ENCODE measurements at regions not wholly inside any gene's neighbourhood (a gene's known extent, or its start where the extent isn't known, plus 50 kb on each side); places are given as distances from the start of the nearest gene placed in this dataset.

GRCh38 chr7:106522696-106523095 lies 138.3 kb downstream of the CCDC71L start:
- Mint-ChIP-seq H3K4me1 (no peaks in the 10 kb centered on the region), H3K9me3 (no peaks in the 10 kb centered on the region), H3K27ac (no peak overlapping the region), H3K27me3 (peaks cover 18% of the 10 kb centered on the region), H3K4me3 (no peak overlapping the region), H3K36me3 (ENCODE audit: low read depth) (no peaks in the 10 kb centered on the region)
- intact Hi-C loops (cut with micrococcal nuclease), result no loop called here
- POLR2A ChIA-PET, result no interaction called here
- no peak for DNase-seq
- CTCF ChIA-PET, result no interaction called here
- no peak for ATAC-seq (ENCODE audit: low read depth)
- TF ChIP-seq, protein P1, sequence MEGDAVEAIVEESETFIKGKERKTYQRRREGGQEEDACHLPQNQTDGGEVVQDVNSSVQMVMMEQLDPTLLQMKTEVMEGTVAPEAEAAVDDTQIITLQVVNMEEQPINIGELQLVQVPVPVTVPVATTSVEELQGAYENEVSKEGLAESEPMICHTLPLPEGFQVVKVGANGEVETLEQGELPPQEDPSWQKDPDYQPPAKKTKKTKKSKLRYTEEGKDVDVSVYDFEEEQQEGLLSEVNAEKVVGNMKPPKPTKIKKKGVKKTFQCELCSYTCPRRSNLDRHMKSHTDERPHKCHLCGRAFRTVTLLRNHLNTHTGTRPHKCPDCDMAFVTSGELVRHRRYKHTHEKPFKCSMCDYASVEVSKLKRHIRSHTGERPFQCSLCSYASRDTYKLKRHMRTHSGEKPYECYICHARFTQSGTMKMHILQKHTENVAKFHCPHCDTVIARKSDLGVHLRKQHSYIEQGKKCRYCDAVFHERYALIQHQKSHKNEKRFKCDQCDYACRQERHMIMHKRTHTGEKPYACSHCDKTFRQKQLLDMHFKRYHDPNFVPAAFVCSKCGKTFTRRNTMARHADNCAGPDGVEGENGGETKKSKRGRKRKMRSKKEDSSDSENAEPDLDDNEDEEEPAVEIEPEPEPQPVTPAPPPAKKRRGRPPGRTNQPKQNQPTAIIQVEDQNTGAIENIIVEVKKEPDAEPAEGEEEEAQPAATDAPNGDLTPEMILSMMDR (IDR thresholded peaks at IDR 0.05), result no peak

GRCh38 chr7:106521541-106521940 lies 139.4 kb downstream of the CCDC71L start:
- TF ChIP-seq, protein P1 (IDR thresholded peaks at IDR 0.05), result no peak
- H3K27me3 Mint-ChIP-seq, result peaks cover 23% of the 10 kb centered on the region
- no peaks in the 10 kb centered on the region for H3K9me3 Mint-ChIP-seq
- intact Hi-C loops (cut with micrococcal nuclease), result no loop called here
- H3K4me3 Mint-ChIP-seq, result no peak overlapping the region
- ATAC-seq (ENCODE audit: low read depth), result no peak
- no peaks in the 10 kb centered on the region for H3K4me1 Mint-ChIP-seq
- ChIA-PET CTCF (no interaction called here), POLR2A (no interaction called here)
- H3K27ac Mint-ChIP-seq, result no peak overlapping the region
- DNase-seq, result no peak
- no peaks in the 10 kb centered on the region for H3K36me3 Mint-ChIP-seq (ENCODE audit: low read depth)

DNA sequence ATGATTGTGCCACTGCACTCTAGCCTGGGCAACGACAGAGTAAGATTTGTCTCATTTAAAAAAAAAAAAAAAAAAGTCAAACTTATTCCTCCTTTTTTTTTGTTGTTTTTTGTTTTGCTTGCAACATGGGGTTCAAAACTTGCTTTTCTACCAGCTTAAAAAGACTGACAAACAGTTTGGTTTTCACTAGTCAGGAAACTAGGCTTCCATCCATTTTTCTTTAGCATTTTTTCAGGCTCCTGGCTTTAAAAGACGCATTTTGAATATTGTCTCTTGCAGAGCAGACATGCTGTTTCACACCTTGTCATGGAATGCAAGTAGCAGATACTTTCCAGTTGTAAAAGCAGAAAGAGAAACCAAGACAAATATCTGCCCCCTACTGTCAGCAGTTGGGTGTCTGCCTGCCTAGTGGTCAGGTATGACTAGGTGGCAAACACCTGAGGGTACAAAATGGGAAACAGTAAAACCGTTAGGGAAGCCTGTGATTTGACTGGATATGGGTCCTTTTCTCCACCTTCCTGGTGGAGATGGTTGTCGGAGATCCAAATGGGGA lies 139.9 kb downstream of the CCDC71L start:
- no peak overlapping the region for H3K27ac Mint-ChIP-seq
- no peaks in the 10 kb centered on the region for H3K36me3 Mint-ChIP-seq (ENCODE audit: low read depth)
- ChIA-PET CTCF (no interaction called here), POLR2A (no interaction called here)
- TF ChIP-seq, protein P1 (IDR thresholded peaks at IDR 0.05), result no peak
- H3K27me3 Mint-ChIP-seq, result peaks cover 24% of the 10 kb centered on the region
- intact Hi-C loops (cut with micrococcal nuclease), result no loop called here
- H3K4me3 Mint-ChIP-seq, result no peak overlapping the region
- DNase-seq (no peak), ATAC-seq (ENCODE audit: low read depth) (no peak)
- H3K4me1 Mint-ChIP-seq, result no peaks in the 10 kb centered on the region
- H3K9me3 Mint-ChIP-seq, result no peaks in the 10 kb centered on the region

DNA sequence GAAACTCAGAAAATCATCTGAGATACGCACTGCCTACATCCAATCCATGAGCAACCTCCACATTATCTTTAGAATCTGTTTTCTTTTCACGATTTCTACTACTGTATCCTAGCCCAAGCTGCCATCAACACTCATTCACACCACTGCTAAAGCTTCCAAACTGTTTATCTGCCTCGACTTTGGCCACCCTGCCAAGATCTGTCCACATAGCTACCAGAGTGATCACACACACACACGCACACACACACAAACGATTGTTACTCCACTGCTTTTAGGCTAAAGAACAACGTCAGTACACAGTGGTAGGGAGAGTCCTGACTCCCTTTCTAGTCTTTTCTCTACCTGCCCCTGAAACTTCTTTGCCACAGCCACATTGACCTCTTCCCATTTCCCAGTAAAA lies 142.0 kb downstream of the CCDC71L start:
- CTCF ChIA-PET, result no interaction called here
- no peak overlapping the region for H3K4me3 Mint-ChIP-seq
- no peaks in the 10 kb centered on the region for H3K4me1 Mint-ChIP-seq
- no peak for DNase-seq
- peaks cover 28% of the 10 kb centered on the region for H3K27me3 Mint-ChIP-seq
- H3K9me3 Mint-ChIP-seq, result no peaks in the 10 kb centered on the region
- no peaks in the 10 kb centered on the region for H3K36me3 Mint-ChIP-seq (ENCODE audit: low read depth)
- TF ChIP-seq, protein P1 (IDR thresholded peaks at IDR 0.05), result no peak
- intact Hi-C loops (cut with micrococcal nuclease), result no loop called here
- POLR2A ChIA-PET, result no interaction called here
- H3K27ac Mint-ChIP-seq, result no peak overlapping the region
- ATAC-seq (ENCODE audit: low read depth), result no peak

- ChIA-PET POLR2A (no interaction called here), CTCF (no interaction called here)
- Mint-ChIP-seq H3K27ac (no peak overlapping the region), H3K36me3 (ENCODE audit: low read depth) (no peaks in the 10 kb centered on the region), H3K27me3 (peaks cover 28% of the 10 kb centered on the region), H3K4me1 (no peaks in the 10 kb centered on the region), H3K9me3 (no peaks in the 10 kb centered on the region), H3K4me3 (no peak overlapping the region)
- intact Hi-C loops (cut with micrococcal nuclease), result no loop called here
- TF ChIP-seq, protein P1 (IDR thresholded peaks at IDR 0.05), result no peak
- ATAC-seq (ENCODE audit: low read depth) (no peak), DNase-seq (no peak)
Measured at GRCh38 chr7:106518239-106518638, 142.7 kb downstream of the CCDC71L start.
